DOHH2 (cell line): ENCODE measurements at regions not wholly inside any gene's neighbourhood (a gene's known extent, or its start where the extent isn't known, plus 50 kb on each side); places are given as distances from the start of the nearest gene placed in this dataset.

Experiments
- H3F3A ChIP-seq: fragments of 200-600 bp; sonication (generic), shearing (Covaris generic); 2 replicates; pipeline ENCODE4 v1.6.0; 2016; ENCODE audit warnings: antibody characterized with exemption, mild to moderate bottlenecking; ENCODE audit not compliant: control insufficient read depth, insufficient read depth
- H3K27ac ChIP-seq: fragments of 200-600 bp; sonication (generic); 2 replicates; pipeline ENCODE4 v1.5.1; 2014; ENCODE audit warnings: low read depth, mild to moderate bottlenecking, low read length, moderate library complexity
- H3K27me3 ChIP-seq: fragments of 200-600 bp; sonication (generic); 2 replicates; pipeline ENCODE4 v1.6.1; 2014; ENCODE audit warnings: mild to moderate bottlenecking, low read length, mixed read lengths; ENCODE audit not compliant: control insufficient read depth
- H3K36me3 ChIP-seq: fragments of 200-600 bp; sonication (generic); 2 replicates; pipeline ENCODE4 v1.6.1; 2014; ENCODE audit warnings: mild to moderate bottlenecking, low read length, moderate library complexity, mixed read lengths; ENCODE audit not compliant: control insufficient read depth
- H3K4me1 ChIP-seq: fragments of 200-600 bp; sonication (generic); 2 replicates; pipeline ENCODE4 v1.6.1; 2014; ENCODE audit warnings: mild to moderate bottlenecking, low read length, mixed read lengths; ENCODE audit not compliant: control insufficient read depth
- H3K4me2 ChIP-seq: fragments of 200-600 bp; sonication (generic); 2 replicates; pipeline ENCODE4 v1.6.0; 2014; ENCODE audit warnings: mild to moderate bottlenecking, low read length, moderate library complexity
- H3K4me3 ChIP-seq: fragments of 200-600 bp; sonication (generic); 2 replicates; pipeline ENCODE4 v1.5.1; 2014; ENCODE audit warnings: mild to moderate bottlenecking, low read length, mixed read lengths
- H3K79me2 ChIP-seq: fragments of 200-600 bp; sonication (generic); 2 replicates; pipeline ENCODE4 v1.6.1; 2014; ENCODE audit warnings: mild to moderate bottlenecking, low read length, mixed read lengths; ENCODE audit not compliant: control insufficient read depth
- H3K9me2 ChIP-seq: fragments of 200-600 bp; sonication (generic); replicated peaks from 2 replicates; pipeline ENCODE4 v1.6.1; 2014; ENCODE audit warnings: mild to moderate bottlenecking, low read length, mixed read lengths; ENCODE audit not compliant: control insufficient read depth
- H3K9me3 ChIP-seq: fragments of 200-600 bp; sonication (generic); 2 replicates; pipeline ENCODE4 v1.6.1; 2014; ENCODE audit warnings: antibody characterized with exemption, low read length, mixed read lengths; ENCODE audit not compliant: control insufficient read depth, insufficient read depth
- H4K20me1 ChIP-seq: fragments of 200-600 bp; sonication (generic); 2 replicates; pipeline ENCODE4 v1.6.0; 2014; ENCODE audit warnings: low read depth, mild to moderate bottlenecking, antibody characterized with exemption, low read length, moderate library complexity; ENCODE audit not compliant: control insufficient read depth, insufficient read depth
- CTCF ChIP-seq: fragments of 200-600 bp; sonication (generic); IDR thresholded peaks from one replicate; pipeline ENCODE4 v1.5.1; 2014; ENCODE audit warnings: antibody characterized with exemption, mild to moderate bottlenecking, low read depth, low read length; ENCODE audit not compliant: poor library complexity, severe bottlenecking
- EZH2phosphoT487 ChIP-seq: fragments of 200-600 bp; sonication (generic); IDR thresholded peaks from 2 replicates; pipeline ENCODE4 v1.6.1; 2017; ENCODE audit warnings: borderline replicate concordance, mild to moderate bottlenecking, antibody characterized with exemption, low read length, moderate library complexity, mixed read lengths

GRCh38 chrY:12651095-12651494, 49.9 kb upstream of the USP9Y start:
- no peak overlapping the region for H3K27ac ChIP-seq
- TF ChIP-seq CTCF (no peak), EZH2phosphoT487 (no peak)
- no peaks in the 10 kb centered on the region for H4K20me1 ChIP-seq
- no peaks in the 10 kb centered on the region for H3K27me3 ChIP-seq
- no peaks in the 10 kb centered on the region for H3K79me2 ChIP-seq
- no peaks in the 10 kb centered on the region for H3F3A ChIP-seq
- H3K9me2 ChIP-seq: no peaks in the 10 kb centered on the region
- no peaks in the 10 kb centered on the region for H3K36me3 ChIP-seq
- no peak overlapping the region for H3K4me3 ChIP-seq
- no peaks in the 10 kb centered on the region for H3K4me1 ChIP-seq
- H3K4me2 ChIP-seq: no peak overlapping the region
- no peaks in the 10 kb centered on the region for H3K9me3 ChIP-seq
